ENCODE measurements at regions not wholly inside any gene's neighbourhood (a gene's known extent, or its start where the extent isn't known, plus 50 kb on each side); places are given as distances from the start of the nearest gene placed in this dataset.

GRCh38 chr18:24657444-24657842, 197.0 kb downstream of the HRH4 start:
- TF ChIP-seq CTCF (IDR thresholded peaks at IDR 0.05) (no peak), POLR2A (IDR thresholded peaks at IDR 0.05) (no peak)

All from testis (tissue), 2 donors.